Right lung (tissue), 2 donors: ENCODE measurements at regions not wholly inside any gene's neighbourhood (a gene's known extent, or its start where the extent isn't known, plus 50 kb on each side); places are given as distances from the start of the nearest gene placed in this dataset.
"Not testable (repeated sequence)": the region's sequence is repeated elsewhere in the genome, so short reads cannot be mapped to it uniquely, and the experiment has no call there.

ENCODE experiments used
- DNase-seq, 2 donors: peaks; one replicate each; pipeline ENCODE4 v3.0.0-alpha.2; 2013

DNA sequence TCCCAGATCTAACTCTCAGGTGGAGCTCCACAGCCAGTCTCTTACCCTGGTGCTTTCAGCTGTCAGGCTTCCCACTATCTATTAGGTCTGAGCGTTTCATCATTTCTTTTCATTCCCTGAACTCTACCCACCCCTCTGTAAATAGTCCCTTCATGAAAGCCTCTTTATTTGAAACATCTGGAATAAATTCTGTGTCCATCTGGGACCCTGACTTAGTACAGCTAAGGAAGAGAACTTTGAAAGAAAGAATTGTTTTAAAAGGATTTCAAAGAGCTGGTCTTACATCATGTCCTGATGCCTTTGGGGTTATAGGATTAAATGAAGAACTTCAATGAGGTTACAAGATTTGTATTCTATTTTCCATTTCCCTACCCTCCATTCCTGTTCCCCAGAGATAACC, 388.5 kb upstream of the CA10 start:
- DNase-seq: no peak

DNA sequence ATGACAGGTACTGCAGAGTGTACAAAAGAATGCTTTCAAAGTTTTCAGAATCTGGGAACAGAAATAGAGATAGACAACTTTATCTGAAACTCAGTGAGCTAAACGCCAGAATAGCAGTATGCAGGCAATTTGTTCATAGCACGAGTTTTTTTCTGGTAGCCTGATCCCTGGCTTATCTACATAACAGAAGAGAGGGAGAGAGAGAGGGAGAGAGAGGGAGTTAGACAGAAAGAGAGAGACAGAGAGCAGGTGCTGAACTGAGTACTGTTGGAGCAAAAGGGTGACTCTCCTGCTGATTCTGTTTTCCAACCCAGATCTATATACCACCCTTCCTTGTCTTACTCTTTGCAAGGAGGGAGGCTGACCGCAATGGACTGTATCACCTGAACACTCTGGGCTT, 388.0 kb upstream of the CA10 start:
- no peak for DNase-seq

DNA sequence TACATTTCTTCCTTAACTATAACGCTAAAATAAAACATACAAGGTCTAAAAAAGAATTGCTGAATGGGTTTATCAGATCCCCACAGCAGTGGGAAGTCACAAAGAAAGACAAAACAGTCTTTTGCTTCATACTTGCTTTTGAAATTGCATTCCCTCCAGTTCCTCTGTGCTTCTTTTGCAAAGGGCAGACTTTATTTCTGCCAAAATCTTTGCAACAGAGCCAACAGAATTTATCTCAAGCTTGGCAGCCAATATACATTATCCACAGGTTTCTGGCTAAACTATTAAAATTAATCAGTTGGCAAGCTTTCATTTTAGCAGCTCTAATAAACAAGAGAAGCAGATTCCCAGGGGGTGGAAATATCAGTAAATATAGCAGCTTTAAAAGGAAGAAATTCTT, 378.9 kb upstream of the CA10 start:
- peak in 1 of 2 donors; percentile 10 for DNase-seq

- DNase-seq: no peak
Observed at GRCh38 chr17:52536489-52536888, 378.0 kb upstream of the CA10 start.

DNA sequence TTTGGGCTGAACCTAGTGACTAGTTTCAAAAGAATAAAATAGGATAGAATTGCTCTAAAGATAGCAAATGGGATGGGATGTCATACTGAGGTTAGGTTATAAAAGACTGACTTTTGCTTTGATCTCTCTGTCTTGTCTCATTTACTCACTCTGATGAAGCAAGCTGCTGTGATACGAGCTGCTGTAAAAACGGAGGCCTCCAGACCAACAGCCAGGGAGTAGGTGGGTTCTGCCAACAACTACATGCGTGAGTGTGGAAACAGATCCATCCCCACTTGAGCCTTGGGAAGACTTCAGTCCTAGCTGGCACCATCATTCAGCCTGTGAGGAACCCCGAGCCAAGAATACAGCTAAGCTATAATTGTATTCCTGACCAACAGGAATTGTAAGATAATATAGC, 373.9 kb upstream of the CA10 start:
- no peak for DNase-seq

GRCh38 chr17:52524096-52524637, 365.7 kb upstream of the CA10 start:
- DNase-seq: peak; percentile 21 to 31

DNA sequence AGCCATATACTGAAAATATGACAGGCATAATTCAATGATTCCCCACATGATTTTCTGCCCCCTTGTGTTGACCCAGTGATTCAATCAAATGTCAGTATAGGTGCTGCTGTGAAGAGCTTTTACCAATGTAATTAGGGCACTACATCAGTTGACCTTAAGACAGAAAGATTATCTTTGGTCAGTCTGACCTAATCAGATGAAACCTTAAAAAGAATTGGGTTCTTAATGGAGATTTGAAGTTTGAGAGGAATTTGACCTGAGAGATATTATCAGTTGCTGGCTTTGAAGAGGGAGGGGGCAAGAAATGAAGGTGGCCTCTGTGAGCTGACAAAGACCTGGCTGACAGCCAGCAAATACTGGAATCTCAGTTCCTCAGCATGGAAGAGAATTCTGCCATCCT, 358.7 kb upstream of the CA10 start:
- no peak for DNase-seq

DNA sequence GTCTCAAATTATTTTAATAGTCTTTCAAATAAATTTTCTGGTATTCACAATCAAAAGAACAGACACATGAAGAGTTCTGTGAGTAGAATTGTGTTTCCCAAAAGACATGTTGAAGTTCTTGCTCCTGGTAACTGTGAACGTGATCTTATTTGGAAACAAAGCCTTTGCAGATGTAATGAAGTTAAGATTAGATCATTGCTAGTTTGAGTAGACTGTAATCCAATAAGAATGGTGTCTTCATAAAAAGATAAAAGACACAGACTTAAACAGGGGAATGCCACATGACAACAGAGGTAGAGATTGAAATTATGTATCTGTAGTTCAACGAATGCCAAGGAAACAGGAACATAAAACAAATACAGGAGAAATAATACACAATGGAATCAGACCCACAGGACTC, 357.4 kb upstream of the CA10 start:
- DNase-seq: no peak

- DNase-seq: no peak
Observed at GRCh38 chr17:52505601-52506000, 347.1 kb upstream of the CA10 start.

DNA sequence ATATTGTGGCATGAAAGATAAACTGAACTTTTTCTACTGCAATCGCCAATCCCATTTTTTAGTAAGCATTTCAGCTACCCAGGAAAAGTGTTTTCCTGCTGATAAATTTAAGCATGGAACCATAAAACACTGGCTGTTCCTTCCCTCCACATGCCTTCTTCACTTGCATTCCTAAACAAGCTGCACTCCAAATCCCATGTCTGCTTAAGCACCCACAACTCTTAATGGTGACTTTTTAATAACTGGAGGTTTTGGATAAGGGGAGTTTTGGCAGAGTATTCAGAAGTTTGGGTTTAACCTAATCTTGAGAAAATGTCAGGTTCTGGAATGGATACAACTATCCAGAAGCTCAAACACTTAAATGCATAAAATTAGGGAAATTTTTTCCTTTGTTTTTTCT, 345.6 kb upstream of the CA10 start:
- DNase-seq: no peak

- DNase-seq: no peak
Observed at GRCh38 chr17:52495646-52496045, 337.1 kb upstream of the CA10 start.

GRCh38 chr17:52482271-52482670, 323.8 kb upstream of the CA10 start:
- DNase-seq: no peak

- DNase-seq: no peak
Observed at GRCh38 chr17:52477824-52478699, 319.5 kb upstream of the CA10 start.

- DNase-seq: no peak
Observed at GRCh38 chr17:52476638-52477313, 318.3 kb upstream of the CA10 start.

GRCh38 chr17:52470553-52470952, 312.0 kb upstream of the CA10 start:
- no peak for DNase-seq

GRCh38 chr17:52465407-52465806, 306.9 kb upstream of the CA10 start:
- DNase-seq: no peak

DNA sequence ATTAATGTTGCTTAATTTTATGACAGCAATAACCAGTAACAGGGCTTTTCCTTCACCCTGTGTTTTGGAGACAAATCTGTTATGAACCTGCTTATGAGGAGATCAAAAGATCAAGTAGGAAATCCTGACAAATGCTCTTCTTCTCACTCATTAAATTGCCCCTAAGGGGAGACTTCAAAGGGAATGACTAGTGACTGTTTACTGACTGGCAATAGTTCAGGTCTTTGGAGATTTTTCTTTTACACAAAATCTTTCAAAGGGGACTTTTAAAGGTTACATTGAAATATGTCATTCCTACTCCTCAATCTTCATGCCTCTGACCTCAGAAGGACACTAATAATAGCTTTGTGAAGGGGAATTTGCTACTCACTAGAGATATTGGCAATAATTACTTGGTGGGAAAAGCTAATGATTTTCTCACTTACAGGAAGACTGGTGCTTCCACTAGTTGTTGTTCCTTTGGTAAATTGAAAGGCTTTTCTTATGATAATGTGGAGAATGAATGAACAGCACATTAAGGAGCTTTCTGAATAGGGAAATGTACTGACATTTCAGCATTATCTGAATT, 292.9 kb upstream of the CA10 start:
- no peak for DNase-seq

GRCh38 chr17:52442350-52442749, 283.8 kb upstream of the CA10 start:
- DNase-seq: no peak

DNA sequence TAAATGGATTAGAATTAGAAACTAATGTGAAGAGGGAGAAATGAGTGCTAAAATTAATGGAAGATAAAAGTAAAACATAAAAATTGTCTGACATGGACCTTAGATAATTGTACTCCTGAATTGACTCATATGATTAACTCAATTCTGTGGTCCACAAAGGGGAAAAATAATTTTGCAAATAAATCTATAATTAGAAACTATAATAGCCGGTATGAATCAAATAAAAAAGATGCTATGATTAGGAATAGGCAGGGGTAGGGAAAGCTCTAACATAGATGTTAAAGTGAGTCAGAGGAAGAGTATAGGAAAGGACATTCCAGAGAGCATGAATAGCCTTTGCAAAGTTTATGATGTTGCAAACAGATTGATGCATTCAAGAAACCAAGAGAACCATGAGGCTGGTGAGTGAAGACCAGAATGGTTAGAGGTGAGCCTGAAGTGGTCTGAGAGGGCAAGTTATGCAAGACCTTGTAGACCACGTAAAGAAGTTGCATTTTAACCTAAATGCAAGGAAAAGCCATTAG, 262.1 kb upstream of the CA10 start:
- no peak for DNase-seq

GRCh38 chr17:52419229-52419641, 260.7 kb upstream of the CA10 start:
- no peak for DNase-seq

DNA sequence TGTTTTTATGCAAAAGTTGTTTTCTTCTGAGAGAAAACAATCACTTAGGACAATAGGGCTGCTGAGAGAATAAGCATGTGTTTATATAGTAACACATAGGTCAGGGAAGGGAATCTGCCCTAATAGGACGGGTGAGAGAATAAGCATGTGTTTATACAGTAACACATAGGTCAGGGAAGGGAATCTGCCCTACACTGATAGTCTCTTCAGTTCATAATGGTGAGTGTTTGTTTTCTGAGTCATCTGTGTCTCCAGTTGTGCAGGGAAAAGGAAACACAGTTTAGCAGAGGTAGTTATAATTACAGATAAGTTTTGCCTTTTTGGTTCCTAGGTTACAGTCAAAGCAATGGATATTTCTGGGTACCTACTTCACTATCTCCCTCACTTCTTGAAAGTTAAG, 252.3 kb upstream of the CA10 start:
- no peak for DNase-seq

DNA sequence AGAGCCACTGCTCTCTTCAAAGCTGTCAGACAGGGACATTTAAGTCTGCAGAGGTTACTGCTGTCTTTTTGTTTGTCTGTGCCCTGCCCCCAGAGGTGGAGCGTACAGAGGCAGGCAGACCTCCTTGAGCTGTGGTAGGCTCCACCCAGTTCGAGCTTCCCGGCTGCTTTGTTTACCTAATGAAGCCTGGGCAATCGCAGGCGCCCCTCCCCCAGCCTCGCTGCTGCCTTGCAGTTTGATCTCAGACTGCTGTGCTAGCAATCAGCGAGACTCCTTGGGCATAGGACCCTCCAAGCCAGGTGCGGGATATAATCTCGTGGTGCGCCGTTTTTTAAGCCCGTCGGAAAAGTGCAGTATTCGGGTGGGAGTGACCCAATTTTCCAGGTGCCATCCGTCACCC, 250.7 kb upstream of the CA10 start:
- DNase-seq: not testable (repeated sequence)

DNA sequence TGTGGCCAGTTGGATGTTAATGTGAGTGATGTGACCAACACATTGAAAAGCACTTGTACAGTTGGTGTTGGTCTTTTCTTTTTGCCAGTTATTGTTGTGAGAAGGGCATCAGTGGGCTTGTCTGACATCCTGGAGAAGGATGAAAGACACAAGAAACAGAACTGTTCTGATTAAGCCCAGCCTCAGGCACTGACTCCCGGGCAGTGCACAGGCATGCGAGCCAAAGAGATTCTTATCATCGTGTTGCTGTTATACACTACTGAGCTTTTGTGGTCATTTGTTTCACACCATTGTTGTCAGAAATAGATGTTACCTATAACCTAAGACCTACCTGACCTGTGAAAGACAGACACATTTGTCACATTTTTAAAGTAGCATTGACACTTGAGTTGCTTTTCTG, 236.8 kb upstream of the CA10 start:
- DNase-seq: no peak
